ENCODE measurements at regions not wholly inside any gene's neighbourhood (a gene's known extent, or its start where the extent isn't known, plus 50 kb on each side); places are given as distances from the start of the nearest gene placed in this dataset.

DNA sequence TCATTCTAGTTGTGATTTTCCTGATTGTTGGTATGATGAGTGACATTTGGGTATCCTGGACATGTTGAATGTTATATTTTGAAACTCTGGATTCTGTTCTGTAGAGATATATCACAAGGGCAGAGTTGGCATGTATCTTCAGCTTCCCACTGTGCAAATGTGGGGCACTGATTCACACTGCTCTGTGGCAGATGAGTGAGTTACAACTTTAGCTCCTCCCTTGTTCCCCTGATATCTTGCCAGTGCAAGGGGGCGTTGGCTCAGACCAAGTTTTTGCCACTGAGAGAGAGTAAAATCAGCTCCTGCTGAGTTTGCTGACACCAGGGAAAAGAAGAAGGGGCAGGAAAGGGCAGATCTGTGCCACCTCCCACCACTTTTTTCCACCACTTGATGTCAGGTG is 199.6 kb upstream of the MMADHC start:
- DNase-seq (ENCODE audit: low spot score in 2 of 2): no peak
- H3K27me3 ChIP-seq: no peaks in the 10 kb centered on the region
- H3K36me3 ChIP-seq: no peaks in the 10 kb centered on the region
- WGBS: 30% methylated on average over 1 of the region's 1 CpG
- H3K27ac ChIP-seq: no peak overlapping the region
- H3K4me3 ChIP-seq: no peak overlapping the region
- TF ChIP-seq POLR2AphosphoS5 (IDR thresholded peaks at IDR 0.05) (no peak), EP300 (IDR thresholded peaks at IDR 0.05) (no peak), POLR2A (IDR thresholded peaks at IDR 0.05) (no peak)
- TF ChIP-seq, protein P1, sequence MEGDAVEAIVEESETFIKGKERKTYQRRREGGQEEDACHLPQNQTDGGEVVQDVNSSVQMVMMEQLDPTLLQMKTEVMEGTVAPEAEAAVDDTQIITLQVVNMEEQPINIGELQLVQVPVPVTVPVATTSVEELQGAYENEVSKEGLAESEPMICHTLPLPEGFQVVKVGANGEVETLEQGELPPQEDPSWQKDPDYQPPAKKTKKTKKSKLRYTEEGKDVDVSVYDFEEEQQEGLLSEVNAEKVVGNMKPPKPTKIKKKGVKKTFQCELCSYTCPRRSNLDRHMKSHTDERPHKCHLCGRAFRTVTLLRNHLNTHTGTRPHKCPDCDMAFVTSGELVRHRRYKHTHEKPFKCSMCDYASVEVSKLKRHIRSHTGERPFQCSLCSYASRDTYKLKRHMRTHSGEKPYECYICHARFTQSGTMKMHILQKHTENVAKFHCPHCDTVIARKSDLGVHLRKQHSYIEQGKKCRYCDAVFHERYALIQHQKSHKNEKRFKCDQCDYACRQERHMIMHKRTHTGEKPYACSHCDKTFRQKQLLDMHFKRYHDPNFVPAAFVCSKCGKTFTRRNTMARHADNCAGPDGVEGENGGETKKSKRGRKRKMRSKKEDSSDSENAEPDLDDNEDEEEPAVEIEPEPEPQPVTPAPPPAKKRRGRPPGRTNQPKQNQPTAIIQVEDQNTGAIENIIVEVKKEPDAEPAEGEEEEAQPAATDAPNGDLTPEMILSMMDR (IDR thresholded peaks at IDR 0.05): no peak
- H3K4me1 ChIP-seq: peaks cover under 1% of the 10 kb centered on the region
- no peaks in the 10 kb centered on the region for H3K9me3 ChIP-seq

DNA sequence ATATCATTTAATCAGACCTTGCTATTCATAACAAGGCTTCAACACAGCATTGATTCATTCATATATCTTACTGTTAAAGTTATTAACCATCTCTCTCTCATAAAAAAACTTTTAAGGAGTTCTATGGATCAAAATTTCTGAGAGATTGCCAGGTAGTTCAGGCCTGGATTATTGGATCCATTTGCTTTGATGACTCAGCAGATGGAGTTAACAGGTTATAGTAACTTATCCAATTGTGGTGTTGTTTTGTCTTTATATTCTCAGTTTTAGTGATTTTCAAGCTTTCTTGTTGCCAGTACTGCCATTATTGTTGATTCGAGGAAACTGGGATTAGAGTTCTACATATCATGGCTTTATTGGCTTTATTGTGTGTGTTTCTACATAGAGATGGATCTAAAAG is 195.7 kb upstream of the MMADHC start:
- no peaks in the 10 kb centered on the region for H3K36me3 ChIP-seq
- no peak overlapping the region for H3K27ac ChIP-seq
- peaks cover 6% of the 10 kb centered on the region for H3K4me1 ChIP-seq
- 92% methylated on average over 1 of the region's 1 CpG for WGBS
- TF ChIP-seq POLR2A (IDR thresholded peaks at IDR 0.05): no peak
- TF ChIP-seq EP300 (IDR thresholded peaks at IDR 0.05): no peak
- TF ChIP-seq, protein P1 (IDR thresholded peaks at IDR 0.05): no peak
- no peak for TF ChIP-seq POLR2AphosphoS5 (IDR thresholded peaks at IDR 0.05)
- no peak overlapping the region for H3K4me3 ChIP-seq
- no peaks in the 10 kb centered on the region for H3K27me3 ChIP-seq
- H3K9me3 ChIP-seq: no peaks in the 10 kb centered on the region
- no peak for DNase-seq (ENCODE audit: low spot score in 2 of 2)

DNA sequence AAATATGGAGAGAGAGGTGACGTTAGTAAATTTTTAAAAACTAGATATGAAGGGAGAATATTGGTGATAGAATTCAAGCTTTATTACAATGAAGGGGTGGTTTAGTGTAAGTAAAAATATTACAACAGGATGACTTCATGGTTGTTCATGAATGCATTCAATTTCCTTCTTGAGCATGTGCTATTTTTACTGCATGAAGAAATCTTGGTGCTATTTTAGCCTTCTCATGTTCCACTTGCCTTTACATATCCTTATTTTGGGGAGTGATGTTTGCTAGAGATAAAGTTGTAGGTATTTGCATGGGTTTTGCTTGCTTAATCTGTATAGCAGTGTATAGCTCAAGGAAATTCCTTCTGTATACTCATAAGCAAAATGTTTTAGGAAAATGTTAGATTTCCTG is 195.0 kb upstream of the MMADHC start:
- no peaks in the 10 kb centered on the region for H3K9me3 ChIP-seq
- WGBS: 84% methylated on average over 1 of the region's 1 CpG
- no peak for TF ChIP-seq POLR2A (IDR thresholded peaks at IDR 0.05)
- TF ChIP-seq, protein P1 (IDR thresholded peaks at IDR 0.05): no peak
- no peaks in the 10 kb centered on the region for H3K27me3 ChIP-seq
- H3K4me3 ChIP-seq: no peak overlapping the region
- no peak overlapping the region for H3K27ac ChIP-seq
- no peak for DNase-seq (ENCODE audit: low spot score in 2 of 2)
- H3K4me1 ChIP-seq: peaks cover 6% of the 10 kb centered on the region
- no peaks in the 10 kb centered on the region for H3K36me3 ChIP-seq

DNA sequence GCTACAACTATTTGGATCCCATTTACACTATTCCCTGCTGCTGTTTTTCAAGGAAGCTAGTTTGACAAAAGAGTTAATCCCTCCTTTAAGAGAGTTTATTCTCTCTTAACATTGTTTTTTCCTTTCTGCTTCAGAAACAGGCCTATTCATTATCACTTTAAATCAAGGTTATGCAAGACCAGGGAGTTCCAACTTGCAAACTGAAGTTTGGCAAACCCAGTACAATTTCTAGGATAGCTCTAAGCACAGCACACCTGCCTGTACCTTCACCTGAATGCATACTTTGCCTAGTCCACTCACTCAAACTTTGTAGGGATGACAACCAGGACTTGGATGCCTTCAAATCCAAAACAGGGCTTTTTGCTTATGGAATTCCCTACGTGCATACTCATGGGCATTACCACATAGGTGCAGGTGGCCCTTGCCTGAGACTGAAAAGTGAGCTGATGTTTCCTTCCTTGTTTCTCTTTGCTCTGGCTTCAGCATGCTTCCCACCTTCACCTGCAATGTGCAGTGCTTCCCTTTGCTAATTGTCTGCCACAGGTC is 193.8 kb upstream of the MMADHC start:
- no peak overlapping the region for H3K27ac ChIP-seq
- no peak overlapping the region for H3K4me3 ChIP-seq
- DNase-seq (ENCODE audit: low spot score in 2 of 2): no peak
- H3K36me3 ChIP-seq: no peaks in the 10 kb centered on the region
- TF ChIP-seq POLR2A (IDR thresholded peaks at IDR 0.05) (no peak), EP300 (IDR thresholded peaks at IDR 0.05) (no peak), POLR2AphosphoS5 (IDR thresholded peaks at IDR 0.05) (no peak)
- TF ChIP-seq, protein P1 (IDR thresholded peaks at IDR 0.05): no peak
- no peaks in the 10 kb centered on the region for H3K27me3 ChIP-seq
- no peaks in the 10 kb centered on the region for H3K9me3 ChIP-seq
- H3K4me1 ChIP-seq: peaks cover 6% of the 10 kb centered on the region
- 74% methylated on average over 1 of the region's 1 CpG for WGBS

DNA sequence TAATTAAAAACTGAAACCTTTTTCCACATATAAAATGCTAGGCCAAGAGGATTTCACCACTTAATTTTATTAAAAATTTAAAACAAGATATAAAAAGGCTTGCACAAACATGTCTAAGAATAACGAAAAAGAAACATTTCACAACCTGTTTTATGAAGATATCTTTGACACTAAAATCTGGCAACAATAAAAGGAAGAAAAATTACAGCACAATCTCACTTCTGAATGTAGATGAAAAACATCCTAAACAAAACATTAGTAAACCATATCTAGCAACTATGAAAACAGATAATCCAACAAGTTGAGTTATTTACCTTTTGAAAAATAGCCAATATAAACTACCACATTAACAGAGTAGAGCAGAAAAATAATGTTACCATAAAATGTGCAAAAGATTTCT is 185.4 kb upstream of the MMADHC start:
- 32% methylated on average over 1 of the region's 1 CpG for WGBS
- no peaks in the 10 kb centered on the region for H3K27me3 ChIP-seq
- H3K4me3 ChIP-seq: no peak overlapping the region
- no peak overlapping the region for H3K27ac ChIP-seq
- H3K36me3 ChIP-seq: no peaks in the 10 kb centered on the region
- peaks cover 5% of the 10 kb centered on the region for H3K4me1 ChIP-seq
- no peaks in the 10 kb centered on the region for H3K9me3 ChIP-seq
- DNase-seq (ENCODE audit: low spot score in 2 of 2): no peak
- TF ChIP-seq POLR2A (IDR thresholded peaks at IDR 0.05) (no peak), POLR2AphosphoS5 (IDR thresholded peaks at IDR 0.05) (no peak), EP300 (IDR thresholded peaks at IDR 0.05) (no peak)
- TF ChIP-seq, protein P1 (IDR thresholded peaks at IDR 0.05): no peak

Measured in suprapubic skin (tissue), 4 donors.